Peyer's patch (tissue), 4 donors: ENCODE measurements at regions not wholly inside any gene's neighbourhood (a gene's known extent, or its start where the extent isn't known, plus 50 kb on each side); places are given as distances from the start of the nearest gene placed in this dataset.

Experiments used
- POLR2A ChIP-seq, 2 donors: fragments of 450-650 bp; IDR thresholded peaks; one replicate each; pipeline ENCODE4 v1.5.1; 2017; ENCODE audit warnings: antibody characterized with exemption in 2 of 2, mild to moderate bottlenecking in 2 of 2, moderate library complexity in 2 of 2
- TF ChIP-seq, protein P1 (sequence below), 6 experiments: fragments of 450-650 bp in 4 of 6; fragments of 200-600 bp in 2 of 6; sonication (generic) in 1 of 6; IDR thresholded peaks; one replicate each; pipeline ENCODE4 v1.5.1; 2017 to 2019; ENCODE audit warnings: antibody characterized with exemption in 6 of 6, mild to moderate bottlenecking in 3 of 6, moderate library complexity in 1 of 6

GRCh38 chr4:152146244-152146643, 385.4 kb upstream of the GATB start:
- TF ChIP-seq, protein P1, sequence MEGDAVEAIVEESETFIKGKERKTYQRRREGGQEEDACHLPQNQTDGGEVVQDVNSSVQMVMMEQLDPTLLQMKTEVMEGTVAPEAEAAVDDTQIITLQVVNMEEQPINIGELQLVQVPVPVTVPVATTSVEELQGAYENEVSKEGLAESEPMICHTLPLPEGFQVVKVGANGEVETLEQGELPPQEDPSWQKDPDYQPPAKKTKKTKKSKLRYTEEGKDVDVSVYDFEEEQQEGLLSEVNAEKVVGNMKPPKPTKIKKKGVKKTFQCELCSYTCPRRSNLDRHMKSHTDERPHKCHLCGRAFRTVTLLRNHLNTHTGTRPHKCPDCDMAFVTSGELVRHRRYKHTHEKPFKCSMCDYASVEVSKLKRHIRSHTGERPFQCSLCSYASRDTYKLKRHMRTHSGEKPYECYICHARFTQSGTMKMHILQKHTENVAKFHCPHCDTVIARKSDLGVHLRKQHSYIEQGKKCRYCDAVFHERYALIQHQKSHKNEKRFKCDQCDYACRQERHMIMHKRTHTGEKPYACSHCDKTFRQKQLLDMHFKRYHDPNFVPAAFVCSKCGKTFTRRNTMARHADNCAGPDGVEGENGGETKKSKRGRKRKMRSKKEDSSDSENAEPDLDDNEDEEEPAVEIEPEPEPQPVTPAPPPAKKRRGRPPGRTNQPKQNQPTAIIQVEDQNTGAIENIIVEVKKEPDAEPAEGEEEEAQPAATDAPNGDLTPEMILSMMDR (IDR thresholded peaks at IDR 0.05), result no peak
- TF ChIP-seq POLR2A (IDR thresholded peaks at IDR 0.05), result no peak
